ENCODE measurements at regions not wholly inside any gene's neighbourhood (a gene's known extent, or its start where the extent isn't known, plus 50 kb on each side); places are given as distances from the start of the nearest gene placed in this dataset.

GRCh38 chr5:89735082-89735481 lies 674.5 kb downstream of the CETN3 start:
- intact Hi-C loops (cut with DNase I) = no loop called here
- no peak for DNase-seq (ENCODE audit: low spot score in 2 of 2)
- peaks cover 0 to 2% of the 10 kb centered on the region in 2 donors for H3K4me1 ChIP-seq
- no peak overlapping the region for H3K27ac ChIP-seq
- TF ChIP-seq CTCF (IDR thresholded peaks at IDR 0.05) = no peak
- H3K27me3 ChIP-seq = no peaks in the 10 kb centered on the region
- H3K36me3 ChIP-seq = no peaks in the 10 kb centered on the region
- no peaks in the 10 kb centered on the region for H3K9me3 ChIP-seq
- no peak overlapping the region for H3K4me3 ChIP-seq

- Histone ChIP-seq H3K36me3 (no peaks in the 10 kb centered on the region), H3K4me3 (no peak overlapping the region), H3K27me3 (no peaks in the 10 kb centered on the region), H3K9me3 (no peaks in the 10 kb centered on the region), H3K4me1 (peaks cover 0 to 6% of the 10 kb centered on the region in 2 donors), H3K27ac (no peak overlapping the region)
- intact Hi-C loops (cut with DNase I) = no loop called here
- DNase-seq (ENCODE audit: low spot score in 2 of 2) = no peak
- TF ChIP-seq CTCF (IDR thresholded peaks at IDR 0.05) = no peak
These were observed 675.8 kb downstream of the CETN3 start for GRCh38 chr5:89733772-89734171.

- Histone ChIP-seq H3K36me3 (no peaks in the 10 kb centered on the region), H3K4me3 (no peak overlapping the region), H3K9me3 (no peaks in the 10 kb centered on the region), H3K27ac (no peak overlapping the region), H3K4me1 (peaks cover 0 to 10% of the 10 kb centered on the region in 2 donors), H3K27me3 (no peaks in the 10 kb centered on the region)
- intact Hi-C loops (cut with DNase I) = loop anchor here (10.0 kb wide), 1 partner anchor 995 kb away; no protein-coding TSS in a partner anchor
- TF ChIP-seq CTCF (IDR thresholded peaks at IDR 0.05) = no peak
- no peak for DNase-seq (ENCODE audit: low spot score in 2 of 2)
These were observed 679.8 kb downstream of the CETN3 start for GRCh38 chr5:89729623-89730301.

GRCh38 chr5:89728750-89729149 lies 680.8 kb downstream of the CETN3 start:
- intact Hi-C loops (cut with DNase I) = loop anchor here (10.0 kb wide), 1 partner anchor 994 kb away; no protein-coding TSS in a partner anchor
- no peak overlapping the region for H3K27ac ChIP-seq

GRCh38 chr5:89728134-89728533 lies 681.4 kb downstream of the CETN3 start:
- Histone ChIP-seq H3K27me3 (no peaks in the 10 kb centered on the region), H3K27ac (no peak overlapping the region), H3K4me3 (no peak overlapping the region), H3K9me3 (no peaks in the 10 kb centered on the region), H3K4me1 (peaks cover 0 to 9% of the 10 kb centered on the region in 2 donors), H3K36me3 (no peaks in the 10 kb centered on the region)
- intact Hi-C loops (cut with DNase I) = loop anchor here (10.0 kb wide), 1 partner anchor 993 kb away; no protein-coding TSS in a partner anchor
- no peak for TF ChIP-seq CTCF (IDR thresholded peaks at IDR 0.05)
- no peak for DNase-seq (ENCODE audit: low spot score in 2 of 2)

More at GRCh38 chr5:89728750-89729149, 680.8 kb downstream of the CETN3 start:
- TF ChIP-seq CTCF (IDR thresholded peaks at IDR 0.05) = no peak
- Histone ChIP-seq H3K4me3 (no peak overlapping the region), H3K4me1 (peaks cover 0 to 9% of the 10 kb centered on the region in 2 donors), H3K9me3 (no peaks in the 10 kb centered on the region), H3K36me3 (no peaks in the 10 kb centered on the region), H3K27me3 (no peaks in the 10 kb centered on the region)
- peak in 1 of 2 donors; percentile 86 for DNase-seq (ENCODE audit: low spot score in 2 of 2)
